ENCODE measurements at regions not wholly inside any gene's neighbourhood (a gene's known extent, or its start where the extent isn't known, plus 50 kb on each side); places are given as distances from the start of the nearest gene placed in this dataset.
A peak's percentile ranks its signal among the peaks of the same experiment; 100 is the strongest.

GRCh38 chr4:187767158-187767557, 228.4 kb upstream of the ZFP42 start:
- Mint-ChIP-seq H3K27ac (no peak overlapping the region), H3K36me3 (no peaks in the 10 kb centered on the region), H3K4me3 (no peak overlapping the region), H3K27me3 (ENCODE audit: insufficient read depth, low read depth) (no peaks in the 10 kb centered on the region), H3K4me1 (no peaks in the 10 kb centered on the region), H3K9me3 (no peaks in the 10 kb centered on the region)
- Histone ChIP-seq H3K4me1 (no peaks in the 10 kb centered on the region), H3K4me2 (no peak overlapping the region), H3K4me3 (no peak overlapping the region), H3K79me2 (ENCODE audit: low read depth) (no peaks in the 10 kb centered on the region), H3K9me3 (ENCODE audit: low read depth) (no peaks in the 10 kb centered on the region), H2AFZ (replicated peaks) (peak overlapping the region; percentile 38), H3K27ac (no peak overlapping the region), H3K9ac (no peak overlapping the region), H3K36me3 (no peaks in the 10 kb centered on the region), H3F3A (ENCODE audit: low read depth) (no peaks in the 10 kb centered on the region), H3K27me3 (no peaks in the 10 kb centered on the region), H4K20me1 (ENCODE audit: low read depth) (no peaks in the 10 kb centered on the region)
- TF ChIP-seq EZH2phosphoT487 (IDR thresholded peaks at IDR 0.05) (no peak), EZH2 (IDR thresholded peaks at IDR 0.05) (no peak), CTCF (IDR thresholded peaks at IDR 0.05) (no peak)
- DNase-seq (ENCODE audit: low spot score), result no peak

GRCh38 chr4:187767687-187768086, 227.9 kb upstream of the ZFP42 start:
- H3K27ac Mint-ChIP-seq, result no peak overlapping the region
- H4K20me1 ChIP-seq (ENCODE audit: low read depth), result no peaks in the 10 kb centered on the region
- no peaks in the 10 kb centered on the region for H3F3A ChIP-seq (ENCODE audit: low read depth)
- DNase-seq (ENCODE audit: low spot score), result no peak
- H3K27me3 Mint-ChIP-seq (ENCODE audit: insufficient read depth, low read depth), result no peaks in the 10 kb centered on the region
- no peaks in the 10 kb centered on the region for H3K27me3 ChIP-seq
- no peak overlapping the region for H3K4me2 ChIP-seq
- H3K36me3 Mint-ChIP-seq, result no peaks in the 10 kb centered on the region
- TF ChIP-seq CTCF (IDR thresholded peaks at IDR 0.05) (no peak), EZH2phosphoT487 (IDR thresholded peaks at IDR 0.05) (no peak), EZH2 (IDR thresholded peaks at IDR 0.05) (no peak)
- no peaks in the 10 kb centered on the region for H3K36me3 ChIP-seq
- H3K9me3 Mint-ChIP-seq, result no peaks in the 10 kb centered on the region
- H3K4me1 ChIP-seq, result no peaks in the 10 kb centered on the region
- no peaks in the 10 kb centered on the region for H3K9me3 ChIP-seq (ENCODE audit: low read depth)
- no peak overlapping the region for H3K4me3 ChIP-seq
- no peak overlapping the region for H3K9ac ChIP-seq
- no peaks in the 10 kb centered on the region for H3K4me1 Mint-ChIP-seq
- H3K79me2 ChIP-seq (ENCODE audit: low read depth), result no peaks in the 10 kb centered on the region
- peak overlapping the region; percentile 38 for H2AFZ ChIP-seq (replicated peaks)
- no peak overlapping the region for H3K27ac ChIP-seq
- H3K4me3 Mint-ChIP-seq, result no peak overlapping the region

GRCh38 chr4:187770345-187770744, 225.2 kb upstream of the ZFP42 start:
- peak overlapping the region; percentile 47 for H2AFZ ChIP-seq (replicated peaks)
- DNase-seq (ENCODE audit: low spot score), result no peak
- H3K4me3 ChIP-seq, result no peak overlapping the region

More at GRCh38 chr4:187770345-187770744, 225.2 kb upstream of the ZFP42 start:
- Histone ChIP-seq H3K79me2 (ENCODE audit: low read depth) (no peaks in the 10 kb centered on the region), H4K20me1 (ENCODE audit: low read depth) (no peaks in the 10 kb centered on the region), H3K36me3 (no peaks in the 10 kb centered on the region), H3K27ac (no peak overlapping the region), H3K4me2 (no peak overlapping the region), H3K9ac (no peak overlapping the region), H3K9me3 (ENCODE audit: low read depth) (no peaks in the 10 kb centered on the region), H3F3A (ENCODE audit: low read depth) (no peaks in the 10 kb centered on the region), H3K27me3 (no peaks in the 10 kb centered on the region), H3K4me1 (no peaks in the 10 kb centered on the region)
- H3K9me3 Mint-ChIP-seq, result no peaks in the 10 kb centered on the region
- H3K27ac Mint-ChIP-seq, result peak overlapping the region; percentile 58
- H3K27me3 Mint-ChIP-seq (ENCODE audit: insufficient read depth, low read depth), result no peaks in the 10 kb centered on the region
- no peak overlapping the region for H3K4me3 Mint-ChIP-seq
- no peaks in the 10 kb centered on the region for H3K36me3 Mint-ChIP-seq
- TF ChIP-seq EZH2phosphoT487 (IDR thresholded peaks at IDR 0.05) (no peak), CTCF (IDR thresholded peaks at IDR 0.05) (no peak), EZH2 (IDR thresholded peaks at IDR 0.05) (no peak)
- no peaks in the 10 kb centered on the region for H3K4me1 Mint-ChIP-seq

Measured in neural progenitor cell (in vitro differentiated cells).